MM.1S (cell line): ENCODE measurements at regions not wholly inside any gene's neighbourhood (a gene's known extent, or its start where the extent isn't known, plus 50 kb on each side); places are given as distances from the start of the nearest gene placed in this dataset.

ENCODE experiments used
- DNase-seq: peaks from one replicate; pipeline ENCODE4 v3.0.0-alpha.2; 2015
- H2AFZ ChIP-seq: fragments of 300-600 bp; sonication (generic); 2 replicates; pipeline ENCODE4 v1.6.0; 2016; ENCODE audit warnings: antibody characterized with exemption, low read length
- H3F3A ChIP-seq: fragments of 300-600 bp; sonication (generic); 2 replicates; pipeline ENCODE4 v1.6.1; 2016; ENCODE audit warnings: mild to moderate bottlenecking, antibody characterized with exemption, low read length, moderate library complexity, mixed read lengths; ENCODE audit not compliant: insufficient read depth
- H3K27ac ChIP-seq: fragments of 300-600 bp; sonication (generic); 2 replicates; pipeline ENCODE4 v1.5.1; 2016; ENCODE audit warnings: mild to moderate bottlenecking, low read length
- H3K27me3 ChIP-seq: fragments of 300-600 bp; sonication (generic); replicated peaks from 2 replicates; pipeline ENCODE4 v1.6.0; 2016; ENCODE audit warnings: low read length; ENCODE audit not compliant: insufficient read depth
- H3K36me3 ChIP-seq: fragments of 300-600 bp; sonication (generic); replicated peaks from 2 replicates; pipeline ENCODE4 v1.6.1; 2016; ENCODE audit warnings: mild to moderate bottlenecking, low read length, mixed read lengths; ENCODE audit not compliant: insufficient read depth
- H3K4me1 ChIP-seq: fragments of 300-600 bp; sonication (generic); 2 replicates; pipeline ENCODE4 v1.6.1; 2016; ENCODE audit warnings: low read length, mixed read lengths
- H3K4me2 ChIP-seq: fragments of 300-600 bp; sonication (generic); 2 replicates; pipeline ENCODE4 v1.6.0; 2016; ENCODE audit warnings: low read depth, low read length
- H3K4me3 ChIP-seq: fragments of 300-600 bp; sonication (generic); 2 replicates; pipeline ENCODE4 v1.5.1; 2016; ENCODE audit warnings: low read length, mixed read lengths
- H3K79me2 ChIP-seq: fragments of 300-600 bp; sonication (generic); 2 replicates; pipeline ENCODE4 v1.6.1; 2016; ENCODE audit warnings: mixed run types, low read length, mixed read lengths
- H3K9ac ChIP-seq: fragments of 300-600 bp; sonication (generic); 2 replicates; pipeline ENCODE4 v1.6.1; 2016; ENCODE audit warnings: low read length, mixed read lengths
- H3K9me2 ChIP-seq: fragments of 300-600 bp; sonication (generic); replicated peaks from 2 replicates; pipeline ENCODE4 v1.6.1; 2016; ENCODE audit warnings: mild to moderate bottlenecking, low read length, mixed read lengths; ENCODE audit not compliant: insufficient read depth
- H3K9me3 ChIP-seq: fragments of 300-600 bp; sonication (generic); replicated peaks from 2 replicates; pipeline ENCODE4 v1.6.1; 2016; ENCODE audit warnings: mild to moderate bottlenecking, low read length, mixed read lengths; ENCODE audit not compliant: insufficient read depth
- H4K20me1 ChIP-seq: fragments of 300-600 bp; sonication (generic); 2 replicates; pipeline ENCODE4 v1.6.1; 2016; ENCODE audit warnings: mild to moderate bottlenecking, low read length, moderate library complexity, mixed read lengths; ENCODE audit not compliant: insufficient read depth
- EZH2 ChIP-seq: fragments of 300-600 bp; sonication (generic); optimal IDR thresholded peaks from 2 replicates; pipeline ENCODE3; 2017; ENCODE audit warnings: low read depth, mild to moderate bottlenecking, antibody characterized with exemption, low read length, mixed read lengths
- EZH2phosphoT487 ChIP-seq: fragments of 300-600 bp; sonication (generic); IDR thresholded peaks from 2 replicates; pipeline ENCODE4 v1.6.1; 2018; ENCODE audit warnings: antibody characterized with exemption, low read length
- TF ChIP-seq, protein P1 (sequence below): fragments of 300-600 bp; sonication (generic); IDR thresholded peaks from 2 replicates; pipeline ENCODE4 v1.5.1; 2016; ENCODE audit warnings: antibody characterized with exemption, low read length, mixed read lengths

GRCh38 chr4:26032630-26033317, 118.8 kb downstream of the SMIM20 start:
- H3K27ac ChIP-seq: no peak overlapping the region
- H3K27me3 ChIP-seq: no peaks in the 10 kb centered on the region
- no peak for DNase-seq
- H2AFZ ChIP-seq: no peak overlapping the region
- H3K9ac ChIP-seq: no peak overlapping the region
- no peaks in the 10 kb centered on the region for H3K9me2 ChIP-seq
- no peaks in the 10 kb centered on the region for H4K20me1 ChIP-seq
- H3K4me1 ChIP-seq: no peaks in the 10 kb centered on the region
- H3K4me3 ChIP-seq: no peak overlapping the region
- H3K79me2 ChIP-seq: no peaks in the 10 kb centered on the region
- no peaks in the 10 kb centered on the region for H3K36me3 ChIP-seq
- H3K4me2 ChIP-seq: no peak overlapping the region
- TF ChIP-seq EZH2: no peak
- TF ChIP-seq EZH2phosphoT487: no peak
- no peaks in the 10 kb centered on the region for H3F3A ChIP-seq
- no peaks in the 10 kb centered on the region for H3K9me3 ChIP-seq

DNA sequence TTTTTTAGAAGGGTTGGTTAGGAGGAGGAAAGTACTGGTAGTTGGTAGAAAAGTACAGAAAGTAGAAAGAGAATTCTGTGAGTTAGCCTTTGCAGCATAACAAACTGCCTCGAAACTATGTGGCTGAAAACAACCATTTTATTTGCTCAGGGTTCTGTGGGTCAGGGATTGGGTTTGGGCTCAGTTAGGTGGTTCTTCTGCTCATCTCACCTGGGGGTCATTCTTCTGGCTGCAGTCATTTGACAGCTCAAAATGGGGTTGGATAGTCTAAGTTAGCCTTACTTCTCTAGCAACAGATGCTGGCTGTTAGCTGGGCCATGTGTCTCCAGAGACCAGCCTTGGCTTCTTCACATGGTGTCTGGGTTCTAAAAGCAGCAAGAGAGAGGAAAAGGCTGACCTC, 119.4 kb downstream of the SMIM20 start:
- Histone ChIP-seq H3K4me3 (no peak overlapping the region), H3K9ac (no peak overlapping the region), H3K4me2 (no peak overlapping the region), H3K27ac (no peak overlapping the region), H3K9me2 (no peaks in the 10 kb centered on the region), H3K36me3 (no peaks in the 10 kb centered on the region), H3K79me2 (no peaks in the 10 kb centered on the region), H2AFZ (no peak overlapping the region), H3K9me3 (no peaks in the 10 kb centered on the region), H3F3A (no peaks in the 10 kb centered on the region), H3K4me1 (no peaks in the 10 kb centered on the region), H3K27me3 (no peaks in the 10 kb centered on the region), H4K20me1 (no peaks in the 10 kb centered on the region)
- TF ChIP-seq EZH2phosphoT487: no peak
- TF ChIP-seq, protein P1, sequence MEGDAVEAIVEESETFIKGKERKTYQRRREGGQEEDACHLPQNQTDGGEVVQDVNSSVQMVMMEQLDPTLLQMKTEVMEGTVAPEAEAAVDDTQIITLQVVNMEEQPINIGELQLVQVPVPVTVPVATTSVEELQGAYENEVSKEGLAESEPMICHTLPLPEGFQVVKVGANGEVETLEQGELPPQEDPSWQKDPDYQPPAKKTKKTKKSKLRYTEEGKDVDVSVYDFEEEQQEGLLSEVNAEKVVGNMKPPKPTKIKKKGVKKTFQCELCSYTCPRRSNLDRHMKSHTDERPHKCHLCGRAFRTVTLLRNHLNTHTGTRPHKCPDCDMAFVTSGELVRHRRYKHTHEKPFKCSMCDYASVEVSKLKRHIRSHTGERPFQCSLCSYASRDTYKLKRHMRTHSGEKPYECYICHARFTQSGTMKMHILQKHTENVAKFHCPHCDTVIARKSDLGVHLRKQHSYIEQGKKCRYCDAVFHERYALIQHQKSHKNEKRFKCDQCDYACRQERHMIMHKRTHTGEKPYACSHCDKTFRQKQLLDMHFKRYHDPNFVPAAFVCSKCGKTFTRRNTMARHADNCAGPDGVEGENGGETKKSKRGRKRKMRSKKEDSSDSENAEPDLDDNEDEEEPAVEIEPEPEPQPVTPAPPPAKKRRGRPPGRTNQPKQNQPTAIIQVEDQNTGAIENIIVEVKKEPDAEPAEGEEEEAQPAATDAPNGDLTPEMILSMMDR: no peak
- TF ChIP-seq EZH2: no peak
- no peak for DNase-seq

- TF ChIP-seq EZH2: no peak
- TF ChIP-seq, protein P1: no peak
- no peak for TF ChIP-seq EZH2phosphoT487
- Histone ChIP-seq H3K4me1 (no peaks in the 10 kb centered on the region), H3K4me2 (no peak overlapping the region), H3K79me2 (no peaks in the 10 kb centered on the region), H3K4me3 (no peak overlapping the region), H3K9me2 (no peaks in the 10 kb centered on the region), H3K27me3 (no peaks in the 10 kb centered on the region), H3K27ac (no peak overlapping the region), H3K9me3 (no peaks in the 10 kb centered on the region), H3K36me3 (no peaks in the 10 kb centered on the region), H3K9ac (no peak overlapping the region), H3F3A (no peaks in the 10 kb centered on the region), H4K20me1 (no peaks in the 10 kb centered on the region), H2AFZ (no peak overlapping the region)
- DNase-seq: no peak
Measured at GRCh38 chr4:26034849-26035248, 120.8 kb downstream of the SMIM20 start.

GRCh38 chr4:26035921-26036320, 121.9 kb downstream of the SMIM20 start:
- Histone ChIP-seq H3K4me2 (no peak overlapping the region), H4K20me1 (no peaks in the 10 kb centered on the region), H3K9me3 (no peaks in the 10 kb centered on the region), H3K4me1 (no peaks in the 10 kb centered on the region), H3K79me2 (no peaks in the 10 kb centered on the region), H3F3A (no peaks in the 10 kb centered on the region), H3K27ac (no peak overlapping the region), H3K4me3 (no peak overlapping the region), H3K9ac (no peak overlapping the region), H3K36me3 (no peaks in the 10 kb centered on the region), H2AFZ (no peak overlapping the region), H3K27me3 (no peaks in the 10 kb centered on the region), H3K9me2 (no peaks in the 10 kb centered on the region)
- TF ChIP-seq, protein P1: no peak
- no peak for TF ChIP-seq EZH2phosphoT487
- no peak for TF ChIP-seq EZH2
- DNase-seq: no peak
